ENCODE measurements at regions not wholly inside any gene's neighbourhood (a gene's known extent, or its start where the extent isn't known, plus 50 kb on each side); places are given as distances from the start of the nearest gene placed in this dataset.

DNA sequence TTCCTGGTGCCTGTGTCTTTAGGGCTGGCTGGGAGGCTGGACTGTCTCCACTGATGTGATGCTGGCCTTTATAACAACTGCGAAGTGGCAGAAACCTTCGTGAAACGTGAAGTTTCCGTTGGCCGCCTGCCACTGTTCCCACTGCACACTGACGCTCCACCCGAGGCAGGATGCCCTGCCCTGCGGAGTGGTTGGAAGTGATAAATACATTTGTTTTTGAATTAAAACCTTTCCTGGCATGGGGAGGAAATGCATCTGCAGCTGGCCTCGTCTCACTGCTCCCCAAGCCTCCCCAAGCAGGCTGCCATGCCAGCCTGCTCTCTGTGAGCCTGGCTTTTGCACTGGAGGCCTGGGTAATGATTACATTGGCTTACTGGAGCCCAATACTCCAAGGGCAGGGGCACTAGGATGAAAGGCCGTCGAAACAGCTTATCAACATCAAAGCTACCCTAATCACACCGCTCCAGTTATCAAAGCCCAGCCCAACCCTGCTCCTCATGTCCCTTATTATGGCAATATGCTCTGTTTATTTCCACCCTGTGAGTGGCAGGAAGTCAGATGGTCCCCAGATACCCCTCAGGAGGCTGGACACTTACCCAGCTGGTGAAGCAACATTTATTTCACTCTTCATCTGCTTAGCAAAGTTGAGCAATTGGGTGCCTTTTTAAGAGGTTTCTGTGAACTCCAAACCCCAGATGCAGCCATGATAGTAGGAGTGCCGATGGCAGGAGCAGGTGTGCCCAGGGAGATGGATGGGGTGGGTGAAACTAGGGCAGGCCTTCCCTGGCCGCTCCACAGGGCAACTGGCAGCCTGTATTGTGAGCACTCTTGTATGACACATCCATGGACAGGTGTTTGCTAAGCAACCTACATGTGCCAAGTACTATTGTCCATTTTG is 97.4 kb upstream of the ITGA6 start:
- no peak for DNase-seq (ENCODE audit: low read depth)

DNA sequence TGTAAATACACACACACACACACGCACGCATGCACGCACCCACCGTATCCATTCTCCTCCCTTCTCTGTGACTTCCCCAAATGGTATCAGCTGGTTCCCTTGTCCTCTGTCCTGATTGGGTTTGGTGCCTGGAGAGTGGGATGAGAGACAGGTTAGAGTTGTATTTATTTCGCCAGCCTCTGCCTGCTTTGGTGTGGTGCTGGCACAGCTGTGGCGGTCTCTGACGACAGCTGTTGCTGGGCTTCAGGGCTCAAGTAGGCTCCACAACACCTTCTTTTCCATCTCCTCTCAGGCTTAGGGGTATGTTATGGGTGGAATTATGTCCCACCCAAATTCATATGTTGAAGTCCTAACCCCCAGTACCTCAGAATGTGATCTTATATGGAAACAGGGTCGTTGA is 94.9 kb upstream of the ITGA6 start:
- DNase-seq (ENCODE audit: low read depth): no peak

DNA sequence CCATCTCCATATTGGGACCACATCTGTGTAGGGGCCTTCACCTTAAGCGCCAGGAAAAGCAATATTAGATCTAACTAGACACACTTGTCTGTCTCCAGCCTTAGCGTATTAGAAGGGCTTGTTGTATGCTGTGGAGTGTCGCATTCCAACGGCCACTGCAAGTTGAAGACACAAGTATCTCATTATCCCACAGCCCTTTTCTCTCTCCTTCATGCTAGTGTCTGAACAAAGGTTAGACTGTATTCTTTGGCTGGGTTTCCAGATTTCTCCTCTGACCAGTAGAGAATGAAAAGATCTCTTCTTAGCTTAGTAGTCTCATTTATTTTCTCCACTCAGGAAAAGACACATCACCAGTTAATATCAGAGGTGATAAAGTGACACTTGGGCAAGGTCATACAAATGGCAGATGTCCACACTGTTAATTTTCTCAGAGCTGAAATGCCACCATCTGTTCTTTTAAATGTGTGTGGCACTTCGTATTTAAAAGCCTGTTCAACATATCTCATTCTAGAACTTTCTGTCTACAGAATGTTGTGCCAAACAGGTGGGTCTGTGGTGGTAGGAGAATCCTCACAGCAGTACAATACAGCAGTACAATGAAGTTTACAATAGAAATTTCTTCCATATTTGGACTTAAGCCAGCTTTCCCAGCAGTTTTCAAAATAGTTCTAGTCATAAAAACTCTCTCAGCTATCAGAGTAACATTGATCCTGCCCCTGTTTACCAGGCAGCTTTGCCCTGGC is 94.0 kb upstream of the ITGA6 start:
- no peak for DNase-seq (ENCODE audit: low read depth)

DNA sequence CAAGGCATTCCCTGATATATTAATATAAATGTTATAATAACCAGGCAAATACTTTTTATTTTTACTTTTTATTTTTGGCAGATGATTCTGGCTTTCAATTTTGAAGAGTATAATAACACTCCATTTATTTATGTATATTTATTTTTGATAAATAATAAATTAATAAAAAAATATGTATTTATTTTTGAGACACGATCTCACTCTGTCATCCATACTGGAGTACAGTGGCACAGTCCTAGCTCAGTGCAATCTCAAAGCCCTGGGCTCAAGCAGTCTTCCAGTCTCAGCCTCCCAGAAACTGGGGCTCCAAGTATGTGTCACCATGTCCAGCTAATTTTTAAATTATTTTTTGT is 93.4 kb upstream of the ITGA6 start:
- DNase-seq (ENCODE audit: low read depth): no peak

DNA sequence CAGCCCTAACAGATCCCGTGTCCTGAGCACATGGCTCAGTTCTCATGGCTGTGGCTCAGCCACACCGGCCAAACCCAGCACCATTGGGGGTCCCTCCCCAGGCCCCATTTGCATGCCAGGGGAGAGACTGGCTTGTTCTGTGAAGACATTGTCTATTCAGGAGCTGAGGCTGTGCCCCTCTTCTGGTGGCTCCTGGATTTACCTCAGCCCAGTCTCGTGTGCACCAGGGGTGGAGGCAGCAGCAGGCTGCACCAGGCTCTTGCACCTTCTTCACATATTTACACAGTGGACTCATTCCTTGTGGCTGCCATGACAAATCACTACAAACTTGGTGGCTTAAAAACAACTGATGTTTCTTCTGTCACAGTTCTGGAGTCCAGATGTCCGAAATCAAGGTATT is 92.4 kb upstream of the ITGA6 start:
- no peak for DNase-seq (ENCODE audit: low read depth)

DNA sequence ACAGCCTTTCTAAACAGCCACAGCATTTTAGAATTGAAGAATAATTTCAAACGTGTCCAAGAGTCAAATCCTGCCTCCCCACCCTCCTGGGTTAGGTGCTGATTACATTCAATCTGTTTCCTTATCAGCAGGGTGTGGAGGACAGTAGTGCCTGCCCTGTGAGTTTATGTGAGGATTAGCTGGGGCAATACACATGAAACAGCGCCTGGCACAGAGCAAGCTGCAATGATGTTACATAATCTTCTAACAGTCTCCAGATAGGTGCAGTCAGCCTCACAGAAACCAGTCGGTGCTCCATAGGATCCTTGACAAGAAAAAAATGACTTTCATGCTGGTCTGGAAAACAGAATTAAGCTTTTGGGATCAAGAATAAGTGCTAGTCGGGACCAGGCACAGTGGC is 91.7 kb upstream of the ITGA6 start:
- DNase-seq (ENCODE audit: low read depth): no peak

DNA sequence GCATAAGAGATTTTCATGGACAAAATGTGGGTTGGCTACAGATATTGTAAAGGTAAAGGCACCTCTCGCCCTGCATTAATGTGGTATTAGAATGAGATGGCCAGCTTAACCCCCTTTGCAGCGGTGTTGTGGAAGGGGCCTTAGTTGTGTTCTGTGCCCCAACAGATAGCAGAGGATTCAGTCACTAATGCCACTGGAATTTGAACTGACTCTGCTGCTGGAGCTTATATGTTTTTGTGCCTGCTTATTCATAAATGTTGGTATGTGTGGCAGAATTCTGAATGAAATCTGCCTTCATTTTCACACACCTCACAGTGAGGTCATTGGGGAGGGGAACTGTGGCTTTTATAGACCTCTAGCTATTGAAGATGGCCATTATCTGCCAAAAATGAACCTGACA is 90.7 kb upstream of the ITGA6 start:
- no peak for DNase-seq (ENCODE audit: low read depth)

DNA sequence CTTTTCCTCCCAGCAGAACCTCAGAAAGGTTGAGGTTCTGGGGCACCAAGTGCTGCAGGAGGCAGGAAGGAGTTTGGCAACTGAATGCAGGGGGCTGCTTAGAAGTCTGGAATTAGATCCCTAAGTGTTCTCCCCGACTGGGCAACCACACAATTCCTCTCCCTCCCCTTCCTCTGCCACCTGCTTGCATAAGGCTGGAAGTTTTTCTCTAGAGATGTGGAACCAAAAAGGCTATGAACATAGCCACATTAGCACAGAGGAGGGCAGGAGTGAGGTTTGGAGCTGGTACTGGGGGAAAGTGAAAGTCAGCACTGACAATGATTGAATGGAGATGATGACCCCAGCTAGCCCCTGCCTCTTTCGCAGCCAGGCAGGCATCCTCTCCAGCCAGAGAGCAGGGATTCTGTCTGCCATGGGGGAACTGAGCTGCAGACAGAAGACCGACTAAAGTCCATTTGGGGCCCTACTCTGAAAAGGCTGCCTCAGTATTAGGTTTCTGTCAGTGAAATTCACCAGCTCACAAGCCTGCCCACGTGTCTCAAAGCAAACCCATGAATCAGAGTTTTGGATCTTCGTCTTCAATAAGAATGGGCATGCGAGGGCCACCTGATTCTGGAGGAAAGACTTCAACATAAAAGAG is 87.9 kb upstream of the ITGA6 start:
- DNase-seq (ENCODE audit: low read depth): no peak

DNA sequence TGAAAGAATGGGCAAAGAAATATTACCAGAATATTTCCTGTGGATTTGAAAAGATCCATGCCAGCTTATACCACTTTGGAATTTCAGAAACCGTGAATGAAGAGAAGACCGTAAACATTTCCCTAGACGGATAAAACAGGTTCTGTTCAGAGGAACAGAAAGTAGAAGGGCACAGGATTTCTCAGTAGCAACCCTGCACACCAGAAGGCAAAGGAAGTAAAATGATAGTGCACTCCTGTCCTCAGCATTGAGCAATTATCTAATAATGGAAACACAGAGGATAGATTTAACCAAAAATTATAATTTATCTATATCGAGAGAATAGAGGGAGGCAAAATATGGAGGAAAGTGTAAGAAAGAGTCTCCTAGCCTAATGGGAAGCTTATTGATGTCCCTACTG is 87.0 kb upstream of the ITGA6 start:
- DNase-seq (ENCODE audit: low read depth): no peak

DNA sequence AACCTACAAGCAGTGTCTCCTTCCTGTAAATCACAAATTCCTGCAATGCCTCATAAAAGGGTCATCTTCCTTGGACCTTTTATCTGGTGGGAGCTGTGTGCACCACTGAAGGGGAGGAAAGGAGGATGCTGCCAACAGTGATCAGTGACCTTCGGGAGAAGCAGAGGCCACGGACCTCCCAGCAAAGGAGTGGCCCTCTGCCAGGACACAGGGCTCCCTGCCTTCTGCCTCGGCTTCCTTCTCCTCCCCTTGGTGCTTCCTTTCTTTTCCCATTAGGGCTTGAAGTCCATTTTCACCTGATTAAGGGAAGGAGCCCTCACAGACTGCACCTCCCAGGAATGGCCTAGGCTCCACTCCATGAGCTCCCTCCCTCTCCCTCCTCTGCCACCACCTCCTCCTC is 85.3 kb upstream of the ITGA6 start:
- no peak for DNase-seq (ENCODE audit: low read depth)

DNA sequence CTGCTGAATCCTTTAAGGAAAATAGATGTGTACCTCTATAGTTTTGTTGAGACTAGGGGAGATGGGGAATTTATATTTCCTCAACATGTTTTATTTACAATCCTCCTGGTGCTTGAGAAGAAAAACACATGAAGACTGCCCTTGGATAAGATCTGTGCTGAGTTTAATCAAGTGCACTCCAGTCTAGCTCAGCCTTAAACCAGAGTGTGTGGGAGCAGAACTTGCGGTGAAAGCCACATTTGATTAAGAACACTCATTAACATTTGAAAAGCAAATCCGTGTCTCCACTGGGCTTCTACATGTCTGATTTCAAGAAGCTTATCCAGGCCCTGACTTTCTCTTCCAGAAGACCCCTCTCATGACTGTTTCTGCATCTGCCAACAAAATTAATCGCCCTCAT is 84.8 kb upstream of the ITGA6 start:
- no peak for DNase-seq (ENCODE audit: low read depth)

DNA sequence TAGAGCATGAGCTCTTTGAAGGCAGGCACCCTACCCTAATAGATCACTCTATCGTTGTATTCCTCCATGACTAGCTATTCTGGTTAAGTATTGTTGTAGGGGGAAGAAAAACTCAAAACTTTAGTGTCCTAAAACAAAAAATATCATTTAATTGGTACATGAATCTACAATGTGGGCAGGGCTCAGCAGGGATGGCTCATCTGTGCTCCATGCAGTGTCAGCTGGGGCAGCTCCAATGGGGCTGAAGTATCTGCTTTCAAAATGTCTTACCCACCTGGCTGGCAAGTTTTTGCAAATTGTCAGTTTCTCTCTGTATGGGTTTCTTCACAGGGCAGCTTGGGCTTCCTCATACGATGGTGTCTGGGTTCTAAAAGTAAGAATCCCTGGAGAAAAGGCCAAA is 83.2 kb upstream of the ITGA6 start:
- DNase-seq (ENCODE audit: low read depth): no peak

DNA sequence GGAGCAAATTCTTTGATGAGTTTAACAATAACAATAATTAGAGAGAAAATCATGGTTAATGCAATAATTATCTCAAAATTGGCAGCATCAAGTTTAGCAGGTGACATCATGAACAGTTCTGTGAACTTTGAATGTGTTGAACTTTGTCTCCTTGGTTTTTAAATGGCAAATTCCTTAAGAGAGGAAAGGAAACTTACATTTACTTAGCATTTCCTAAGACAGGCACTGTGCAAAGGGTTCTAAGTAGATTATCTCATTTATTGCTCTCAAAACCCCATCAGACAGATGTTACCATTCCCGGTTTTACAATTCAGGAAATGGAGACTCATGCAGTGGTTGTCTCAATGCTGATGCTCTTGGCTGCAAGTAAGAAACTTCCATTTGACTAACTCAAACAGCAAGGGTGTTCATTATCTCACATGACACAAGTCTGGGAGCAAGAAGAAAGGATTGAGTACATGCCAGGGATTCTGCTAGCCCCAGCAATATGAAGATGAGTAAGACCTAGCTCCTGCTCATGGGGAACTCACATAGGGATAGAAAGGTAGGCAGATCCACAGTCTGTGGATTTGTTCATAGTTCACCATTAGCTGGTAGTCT is 81.3 kb upstream of the ITGA6 start:
- DNase-seq (ENCODE audit: low read depth): no peak

DNA sequence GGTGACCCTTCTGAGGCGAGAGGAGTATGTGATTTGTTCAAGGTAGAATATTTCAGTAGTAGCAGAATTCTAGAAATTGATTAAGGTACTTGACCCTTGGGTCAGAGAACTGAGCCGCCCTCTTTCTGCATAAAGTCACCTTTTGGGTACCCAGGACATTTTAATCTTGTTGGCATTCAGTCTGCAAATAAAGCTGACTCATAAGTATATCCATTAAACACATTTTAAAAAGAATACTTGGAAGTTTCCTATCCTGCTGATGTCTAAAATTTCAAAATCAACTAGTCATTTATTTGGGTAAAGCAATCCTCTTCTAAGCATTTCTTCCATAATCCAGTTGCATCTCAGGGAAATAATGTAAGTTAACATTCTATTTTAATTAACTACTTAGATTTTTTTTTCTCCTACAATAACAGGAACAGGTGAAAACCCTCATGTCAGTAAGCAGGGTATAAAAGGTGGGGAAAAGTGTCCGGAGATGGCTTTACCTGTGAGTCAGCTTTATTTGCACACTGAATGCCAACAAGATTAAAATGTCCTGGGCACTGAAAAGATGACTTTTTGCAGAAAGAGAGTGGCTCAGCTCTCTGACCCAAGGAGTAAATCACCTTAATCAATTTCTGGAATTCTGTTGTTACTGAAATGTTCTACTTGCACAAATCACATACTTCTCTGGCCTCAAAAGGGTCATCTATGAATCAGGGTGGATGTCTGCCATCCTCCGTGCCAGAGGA is 78.7 kb upstream of the ITGA6 start:
- no peak for DNase-seq (ENCODE audit: low read depth)

DNA sequence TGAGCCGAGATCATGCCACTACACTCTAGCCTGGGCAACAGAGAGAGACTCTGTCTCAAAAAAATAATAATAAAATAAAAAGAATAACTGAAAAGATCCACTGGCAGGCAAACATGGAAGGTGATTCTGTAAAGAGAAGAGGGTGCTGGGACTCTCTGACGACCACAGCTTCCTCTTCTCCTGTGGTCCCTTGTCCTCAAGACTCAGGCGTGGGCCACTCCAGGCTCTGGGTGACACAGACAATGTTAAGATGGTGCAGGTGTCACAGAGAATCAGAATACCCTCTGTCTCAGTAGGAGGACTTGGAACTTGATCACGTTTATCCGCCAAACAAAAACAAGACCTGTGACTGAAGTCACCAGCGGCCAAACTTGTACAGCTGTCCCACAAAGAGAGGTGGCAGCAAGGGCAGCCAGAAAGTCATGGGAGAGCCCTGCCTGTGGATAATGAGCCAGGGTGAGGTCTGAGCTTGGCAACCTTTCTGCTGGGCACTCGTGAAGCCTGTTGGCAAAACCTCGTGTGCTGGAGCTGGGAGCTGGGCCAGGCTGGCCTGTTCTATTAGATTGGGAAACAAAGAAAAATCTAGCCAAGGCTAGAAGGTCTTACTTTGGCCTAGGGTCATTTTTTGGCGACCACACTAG is 76.4 kb upstream of the ITGA6 start:
- no peak for DNase-seq (ENCODE audit: low read depth)

DNA sequence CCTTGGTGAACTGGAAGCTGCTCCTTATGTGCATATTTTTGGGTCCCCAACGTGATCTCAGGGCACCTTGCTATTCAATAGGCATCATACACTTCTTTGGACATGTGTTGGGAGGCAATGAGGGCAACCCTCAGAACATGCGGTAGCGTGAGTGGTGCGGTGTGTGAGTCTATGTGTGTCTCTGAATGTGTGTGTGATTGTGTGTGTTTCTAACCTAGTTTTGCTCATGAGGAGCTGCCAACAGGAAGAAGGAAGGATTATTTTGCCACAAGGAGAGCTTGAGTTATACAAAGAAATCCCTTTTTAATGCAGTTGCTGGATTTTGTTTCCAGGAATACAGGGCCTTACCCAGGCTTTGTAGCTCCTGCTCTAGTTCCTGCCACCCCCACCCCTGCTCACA is 75.8 kb upstream of the ITGA6 start:
- DNase-seq (ENCODE audit: low read depth): no peak

DNA sequence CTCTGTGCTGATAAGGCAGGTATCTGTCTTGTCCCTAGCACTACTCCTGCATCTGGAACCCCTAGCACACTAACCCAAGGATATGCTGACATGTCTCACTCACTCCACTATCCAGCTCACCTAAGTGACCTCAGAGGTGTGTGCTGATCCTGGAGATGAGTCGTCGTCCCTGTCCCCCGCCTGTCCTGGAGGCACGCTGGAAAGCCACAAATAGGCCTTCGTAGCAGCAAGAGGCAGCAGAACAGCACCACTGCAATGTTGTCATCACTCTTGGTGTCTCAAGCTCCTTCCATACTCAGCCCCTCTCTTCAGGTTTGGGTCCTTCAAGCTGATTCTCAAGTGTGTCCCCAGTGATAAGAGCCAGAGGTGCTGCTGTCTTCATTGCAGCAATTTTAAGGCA is 73.0 kb upstream of the ITGA6 start:
- DNase-seq (ENCODE audit: low read depth): no peak

DNA sequence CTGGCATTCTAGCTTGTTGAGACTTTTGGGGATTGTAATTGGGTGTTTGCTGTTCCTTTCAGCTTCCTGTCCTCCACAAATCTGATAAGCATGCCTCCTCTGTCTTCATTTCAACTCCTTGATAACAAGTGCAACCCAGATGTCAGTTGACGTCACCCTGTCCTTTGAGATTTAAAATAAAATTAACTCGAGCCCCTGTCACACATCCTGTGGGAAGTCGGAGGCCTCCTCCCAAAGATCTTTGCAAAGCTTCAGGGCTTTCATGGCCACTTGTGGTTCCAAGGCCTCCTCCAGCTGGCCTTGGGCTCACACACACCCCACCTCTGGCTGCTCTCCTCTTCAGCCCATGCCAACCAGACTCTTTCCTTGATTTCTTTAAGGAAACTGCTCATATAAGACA is 69.9 kb upstream of the ITGA6 start:
- no peak for DNase-seq (ENCODE audit: low read depth)

DNA sequence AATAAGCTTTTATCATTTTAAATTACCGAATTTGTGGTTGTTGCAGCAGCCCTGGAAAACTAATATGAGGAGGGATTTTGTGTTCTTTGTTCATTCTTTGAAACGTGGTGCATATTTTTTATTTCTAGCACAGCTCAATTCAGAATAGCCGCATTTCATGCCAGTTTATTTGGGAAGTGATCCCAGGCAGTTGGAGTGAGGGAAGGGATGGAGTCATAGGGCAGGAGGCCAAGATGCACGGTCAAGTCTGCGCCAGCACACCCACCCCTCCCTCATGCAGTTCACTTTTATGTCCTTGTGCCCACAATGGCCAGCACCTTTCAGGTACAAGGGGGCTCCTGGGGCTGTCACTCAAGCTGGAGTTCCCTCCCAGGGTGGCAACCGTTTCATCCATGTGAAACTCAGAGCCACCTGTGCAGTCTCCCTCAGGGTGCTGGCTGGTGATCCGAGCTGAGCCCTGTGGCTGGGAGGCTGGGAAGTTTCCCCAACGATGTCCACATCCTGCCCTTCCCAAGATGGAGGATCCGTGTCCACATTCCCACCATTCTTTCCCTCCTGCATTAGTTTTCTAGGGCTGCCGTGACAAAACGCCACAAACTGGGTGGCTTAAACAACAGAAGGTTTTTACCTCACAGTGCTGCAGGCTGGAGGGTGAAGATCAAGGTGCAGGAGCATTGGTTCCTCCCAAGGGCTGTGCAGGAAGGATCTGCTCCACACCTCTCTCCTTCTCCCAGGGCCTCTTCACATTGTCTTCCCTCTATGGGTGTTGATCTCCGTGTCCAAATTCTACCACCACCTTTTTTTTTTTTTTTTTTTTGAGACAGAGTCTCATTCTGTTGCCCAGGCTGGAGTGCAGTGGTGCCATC is 68.5 kb upstream of the ITGA6 start:
- peak; percentile 52 for DNase-seq (ENCODE audit: low read depth)

DNA sequence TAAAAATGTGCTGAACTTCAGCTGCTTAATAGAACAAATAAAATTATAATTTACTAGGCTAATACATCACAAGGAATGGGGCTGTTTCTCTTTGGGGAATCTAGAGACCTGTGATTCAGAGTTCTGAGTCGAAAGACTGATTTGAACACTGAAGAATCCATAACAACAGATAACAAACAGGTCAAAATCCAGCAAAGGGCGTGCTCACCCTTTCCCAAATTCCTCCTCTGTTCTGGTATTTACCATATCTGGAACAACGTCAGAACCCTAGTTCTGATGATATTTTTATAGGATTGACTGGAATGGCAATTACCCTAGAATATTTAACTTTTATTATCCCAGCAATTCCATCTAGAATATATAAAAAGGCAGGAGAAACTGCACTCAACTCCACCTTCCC is 66.0 kb upstream of the ITGA6 start:
- DNase-seq (ENCODE audit: low read depth): no peak

DNA sequence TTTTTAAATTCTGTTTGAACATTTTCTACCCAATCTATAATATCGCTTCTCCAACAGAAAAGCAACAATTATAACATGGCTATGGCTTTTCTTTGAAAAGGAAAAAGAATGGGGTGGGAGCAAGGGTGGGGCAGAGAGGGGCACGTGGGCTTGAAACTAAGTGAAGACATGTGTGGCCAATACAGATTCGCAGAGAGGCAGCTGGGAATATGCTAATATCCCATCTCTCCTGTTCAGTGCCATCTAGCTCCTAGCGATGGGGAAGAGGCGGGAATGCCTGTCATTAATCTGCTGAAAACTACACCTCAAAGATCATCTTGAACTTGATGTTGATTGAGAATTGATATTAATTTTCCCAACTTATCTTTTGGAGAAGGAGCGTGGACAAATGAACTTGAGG is 65.5 kb upstream of the ITGA6 start:
- no peak for DNase-seq (ENCODE audit: low read depth)

Data from stromal cell of bone marrow (primary cell).